HPDE6-E6E7 (cell line): ENCODE measurements at regions not wholly inside any gene's neighbourhood (a gene's known extent, or its start where the extent isn't known, plus 50 kb on each side); places are given as distances from the start of the nearest gene placed in this dataset.
A peak's percentile ranks its signal among the peaks of the same experiment; 100 is the strongest.
"Not testable (repeated sequence)": the region's sequence is repeated elsewhere in the genome, so short reads cannot be mapped to it uniquely, and the experiment has no call there.

Experiments used
- DNase-seq: peaks from one replicate; pipeline ENCODE4 v3.0.0; 2011; ENCODE audit warnings: missing footprints; ENCODE audit errors: extremely low spot score

DNA sequence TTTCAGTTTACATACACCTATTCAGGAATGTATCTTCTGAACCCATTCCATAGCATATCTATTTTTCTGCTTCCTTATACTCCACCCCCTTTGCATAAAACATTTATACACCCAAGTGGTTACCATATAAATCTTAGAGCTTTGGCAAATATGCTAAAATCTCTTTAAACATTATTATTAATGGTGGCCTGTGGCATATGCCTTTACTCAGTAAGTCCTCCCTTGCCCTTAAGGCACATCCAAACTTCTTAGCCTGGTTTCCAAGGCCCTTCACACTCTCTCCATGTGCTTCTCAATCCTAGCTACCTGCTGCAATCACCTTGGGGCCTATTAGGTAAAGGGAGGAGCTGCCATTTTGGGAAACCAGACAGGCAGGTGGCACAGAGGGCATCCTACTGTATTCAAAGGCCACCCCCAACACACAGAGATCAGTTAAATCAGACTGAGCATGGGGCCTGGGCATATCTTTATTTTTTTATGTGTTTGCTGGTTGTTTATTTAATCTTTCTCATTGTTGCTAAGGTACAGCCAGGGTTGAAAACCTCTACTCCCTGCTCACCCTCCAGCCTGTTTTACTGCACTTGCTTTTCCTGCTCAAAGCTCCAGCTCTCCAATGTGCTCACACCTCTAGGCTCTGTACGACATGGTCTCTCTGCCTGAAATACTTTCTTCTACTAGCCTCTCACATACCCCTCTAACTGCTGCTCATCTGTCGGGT lies 242.8 kb upstream of the HNRNPA3 start:
- no peak for DNase-seq

DNA sequence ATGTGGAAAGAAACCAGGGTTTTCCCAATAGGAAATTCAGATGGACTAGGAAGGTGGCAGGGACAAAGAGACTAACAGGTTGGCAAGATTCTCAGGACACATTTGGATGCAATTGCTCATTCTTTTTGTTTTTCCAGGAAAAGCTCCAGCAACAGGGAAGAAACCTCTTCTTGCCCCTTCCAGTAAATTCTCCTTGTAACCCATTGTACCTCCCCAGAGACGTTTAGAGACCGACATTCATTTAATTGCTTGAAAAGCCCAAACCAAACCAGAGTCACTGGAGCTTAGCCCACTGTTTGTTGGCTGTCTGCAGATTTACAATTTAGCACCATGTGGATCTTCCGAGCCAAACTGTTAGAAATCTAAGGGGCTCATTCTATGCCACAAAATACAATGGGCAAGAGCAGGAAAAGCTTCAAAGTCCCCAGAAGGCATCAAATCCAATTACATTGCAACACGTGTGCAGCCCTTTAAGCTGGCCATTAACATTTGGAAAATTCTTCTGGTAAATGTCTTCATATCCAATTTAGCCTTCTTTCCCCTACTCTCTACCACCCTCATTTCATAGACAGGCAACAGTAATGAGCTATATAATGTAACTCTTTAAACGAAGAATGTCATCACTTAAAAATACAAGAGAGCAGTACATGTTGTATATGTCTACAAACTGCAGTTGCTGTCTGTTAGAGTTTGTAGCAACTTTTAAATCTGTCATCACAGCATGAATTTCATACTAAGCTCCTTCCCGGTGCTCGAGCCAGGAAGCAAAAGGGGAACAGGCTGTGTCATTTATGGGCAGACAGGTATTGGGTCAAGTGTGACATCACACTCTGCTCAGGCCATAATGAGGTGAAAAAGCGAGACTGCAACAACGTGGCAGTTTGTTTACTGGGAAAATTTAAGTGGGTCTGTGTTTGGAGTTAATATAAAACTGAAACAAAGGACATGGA lies 235.6 kb upstream of the HNRNPA3 start:
- no peak for DNase-seq

GRCh38 chr2:176978921-176979320 lies 233.7 kb upstream of the HNRNPA3 start:
- DNase-seq, result no peak

GRCh38 chr2:176979981-176980710 lies 232.4 kb upstream of the HNRNPA3 start:
- DNase-seq, result no peak

DNA sequence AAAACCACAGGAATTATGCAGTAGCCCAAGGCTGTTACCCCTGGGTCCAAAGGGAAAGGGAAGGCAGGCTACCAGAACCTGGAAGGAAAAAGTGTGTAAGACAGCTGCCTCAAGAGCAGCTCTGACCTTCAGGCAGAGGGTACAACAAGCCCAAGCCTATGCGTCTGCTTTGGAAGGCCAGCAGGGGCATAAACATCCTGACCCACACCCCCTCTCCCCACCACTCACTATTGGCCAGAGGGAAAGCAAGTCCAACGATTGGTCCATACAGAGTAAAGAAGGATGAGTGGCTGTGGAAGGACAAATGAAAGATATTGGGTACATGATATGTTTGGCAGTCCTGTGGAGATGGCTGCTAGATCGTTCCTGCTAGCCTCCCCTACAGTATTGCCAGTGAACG lies 227.6 kb upstream of the HNRNPA3 start:
- DNase-seq, result no peak

DNA sequence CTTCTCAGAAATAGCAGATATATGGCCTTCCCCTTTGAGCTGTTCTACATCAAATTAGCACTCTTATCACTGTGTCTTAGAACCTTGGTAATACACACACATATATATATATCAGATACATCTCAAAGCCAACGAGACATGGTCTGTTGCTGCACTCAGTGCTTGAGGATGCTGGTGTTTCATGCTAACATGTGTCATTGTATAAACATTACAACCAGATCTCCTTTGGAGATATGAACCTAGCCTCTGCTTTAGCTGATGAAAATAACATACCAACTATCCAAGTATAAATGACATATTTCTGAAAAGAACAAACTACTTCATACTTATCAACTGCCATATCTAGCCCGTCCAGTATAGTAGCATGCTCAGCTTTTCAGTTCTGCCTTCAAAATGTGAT lies 226.7 kb upstream of the HNRNPA3 start:
- DNase-seq, result no peak

DNA sequence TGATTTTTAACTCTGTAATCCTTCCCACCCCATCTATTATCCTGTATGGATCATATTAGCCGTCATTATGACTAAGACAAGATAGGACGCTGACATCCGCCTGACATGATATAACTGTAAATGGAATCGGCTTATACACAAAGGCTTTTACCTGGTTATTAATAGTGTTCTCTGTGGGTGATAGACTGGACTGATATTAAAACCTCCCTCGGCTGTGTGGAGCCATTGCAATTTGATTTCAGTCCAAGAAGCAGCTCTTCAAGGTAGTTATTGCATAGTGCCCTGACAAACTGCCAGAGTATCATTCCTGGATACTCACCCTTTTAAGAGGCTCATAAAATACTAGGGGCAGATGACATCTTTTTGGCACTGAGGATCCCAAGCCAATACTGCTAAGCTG lies 226.1 kb upstream of the HNRNPA3 start:
- no peak for DNase-seq

- DNase-seq, result no peak
Measured at GRCh38 chr2:176991411-176991810, 221.2 kb upstream of the HNRNPA3 start.

DNA sequence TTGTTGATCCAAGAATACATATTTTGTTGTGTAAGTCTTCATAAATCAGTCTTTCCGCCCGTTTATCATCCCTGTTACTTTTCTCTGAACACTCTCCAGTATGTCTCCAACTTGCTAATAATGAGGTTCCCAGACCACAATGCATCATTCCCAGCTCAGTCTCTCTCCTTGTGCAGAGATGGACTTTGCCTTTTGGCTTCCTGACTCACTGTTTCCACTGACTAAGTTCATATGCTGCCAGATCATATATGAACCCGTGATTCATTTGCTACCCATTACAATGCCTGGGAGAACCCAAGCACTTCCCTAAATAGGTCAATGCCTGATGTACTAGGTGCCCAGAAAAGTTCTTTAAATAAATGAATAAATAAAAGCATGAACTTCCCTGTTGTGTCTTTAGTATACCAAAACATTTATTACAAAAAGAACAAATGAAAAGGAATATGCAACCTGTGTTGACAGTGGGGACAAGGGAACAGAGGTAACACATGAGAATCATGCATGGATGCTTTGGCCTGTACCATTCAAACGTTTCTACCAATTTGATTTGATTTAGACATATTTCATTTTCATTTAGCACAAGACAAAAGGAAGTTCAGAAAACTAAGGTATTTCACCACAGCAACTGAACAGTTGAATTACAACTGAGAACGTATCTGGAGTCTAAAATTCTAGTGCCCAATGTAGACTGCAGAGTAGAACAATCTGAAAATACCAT lies 215.4 kb upstream of the HNRNPA3 start:
- peak; percentile 5 for DNase-seq

DNA sequence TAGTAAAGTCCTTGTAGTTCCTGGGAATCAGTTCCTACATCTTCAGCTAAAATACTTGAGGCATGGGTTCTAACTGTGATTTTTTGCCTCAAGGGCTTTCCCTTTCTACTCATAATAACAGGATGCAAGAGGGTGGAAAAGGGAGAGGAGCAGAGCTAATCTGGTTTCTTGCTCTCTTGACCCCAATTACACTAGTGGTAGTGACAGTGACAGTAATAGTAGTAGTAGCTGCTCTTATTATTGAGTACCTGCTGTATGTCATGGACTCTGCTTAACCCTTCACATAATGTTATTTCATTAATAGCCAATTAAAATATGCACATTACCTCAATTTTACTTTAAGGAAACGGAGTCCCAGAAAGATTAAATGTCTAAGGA lies 214.8 kb upstream of the HNRNPA3 start:
- no peak for DNase-seq

GRCh38 chr2:176999301-176999700 lies 213.3 kb upstream of the HNRNPA3 start:
- DNase-seq, result no peak

- no peak for DNase-seq
Measured at GRCh38 chr2:177000061-177000714, 212.4 kb upstream of the HNRNPA3 start.

GRCh38 chr2:177000715-177001072 lies 211.9 kb upstream of the HNRNPA3 start:
- no peak for DNase-seq

- no peak for DNase-seq
Measured at GRCh38 chr2:177001334-177001733, 211.3 kb upstream of the HNRNPA3 start.

DNA sequence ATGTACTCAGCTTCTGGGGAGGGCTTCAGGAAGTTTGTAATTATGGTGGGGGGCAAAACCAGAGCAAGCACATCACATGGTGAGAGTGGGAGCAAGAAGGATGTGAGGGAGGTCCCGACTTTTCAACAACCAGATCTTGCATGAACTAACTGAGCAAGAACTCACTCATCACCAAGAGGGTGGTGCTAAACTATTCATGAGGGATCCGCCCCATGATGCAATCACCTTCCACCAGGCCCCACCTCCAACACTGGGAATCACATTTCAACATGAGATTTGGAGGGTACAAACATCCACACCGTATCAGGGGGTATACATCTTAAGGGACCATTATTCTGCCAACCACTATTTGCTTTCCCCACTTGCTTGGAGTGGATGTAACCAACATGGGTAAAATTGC lies 209.6 kb upstream of the HNRNPA3 start:
- no peak for DNase-seq

DNA sequence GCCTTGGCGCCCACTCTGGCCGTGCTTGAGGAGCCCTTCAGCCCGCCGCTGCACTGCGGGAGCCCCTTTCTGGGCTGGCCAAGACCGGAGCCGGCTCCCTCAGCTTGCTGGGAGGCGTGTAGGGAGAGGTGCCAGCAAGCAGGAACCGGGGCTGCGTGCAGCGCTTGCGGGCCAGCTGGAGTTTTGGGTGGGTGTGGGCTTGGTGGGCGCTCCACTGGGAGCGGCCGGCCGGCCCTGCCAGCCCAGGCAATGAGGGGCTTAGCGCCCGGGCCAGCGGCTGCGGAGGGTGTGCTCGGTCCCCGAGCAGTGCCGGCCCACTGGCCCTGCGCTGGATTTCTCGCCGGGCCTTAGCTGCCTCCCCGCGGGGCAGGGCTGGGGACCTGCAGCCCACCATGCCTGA lies 204.9 kb upstream of the HNRNPA3 start:
- DNase-seq, result not testable (repeated sequence)

DNA sequence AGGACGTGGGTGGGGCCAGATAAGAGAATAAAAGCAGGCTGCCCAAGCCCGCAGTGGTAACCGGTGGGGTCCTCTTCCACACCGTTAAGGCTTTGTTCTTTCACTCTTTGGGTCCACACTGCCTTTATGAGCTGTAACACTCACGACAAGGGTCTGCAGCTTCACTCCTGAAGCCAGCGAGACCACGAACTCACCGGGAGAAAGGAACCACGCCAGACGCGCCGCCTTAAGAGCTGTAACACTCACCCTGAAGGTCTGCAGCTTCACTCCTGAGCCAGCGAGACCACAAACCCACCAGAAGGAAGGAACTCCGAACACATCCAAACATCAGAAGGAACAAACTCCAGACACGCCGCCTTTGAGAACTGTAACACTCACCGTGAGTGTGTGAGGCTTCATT lies 203.9 kb upstream of the HNRNPA3 start:
- DNase-seq, result not testable (repeated sequence)

- DNase-seq, result no peak
Measured at GRCh38 chr2:177010146-177010545, 202.4 kb upstream of the HNRNPA3 start.

DNA sequence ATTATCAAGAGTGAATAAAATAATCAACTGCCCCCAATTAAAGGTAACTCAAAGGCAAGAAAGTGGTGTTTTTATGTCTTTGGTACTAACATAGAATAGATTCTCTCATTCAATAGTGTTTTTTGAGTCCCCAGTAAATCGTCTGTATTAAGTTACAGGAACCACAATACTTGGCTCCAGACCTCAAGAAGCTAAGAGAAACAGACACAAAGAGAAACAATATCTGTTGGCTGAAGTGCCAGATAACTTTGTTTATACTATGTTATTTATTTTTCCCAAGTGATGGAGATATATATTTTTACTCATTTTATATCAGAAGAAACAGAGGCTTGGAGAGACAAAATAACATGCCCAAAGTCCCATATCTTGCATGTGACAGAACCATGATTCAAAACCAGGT lies 201.7 kb upstream of the HNRNPA3 start:
- DNase-seq, result no peak

DNA sequence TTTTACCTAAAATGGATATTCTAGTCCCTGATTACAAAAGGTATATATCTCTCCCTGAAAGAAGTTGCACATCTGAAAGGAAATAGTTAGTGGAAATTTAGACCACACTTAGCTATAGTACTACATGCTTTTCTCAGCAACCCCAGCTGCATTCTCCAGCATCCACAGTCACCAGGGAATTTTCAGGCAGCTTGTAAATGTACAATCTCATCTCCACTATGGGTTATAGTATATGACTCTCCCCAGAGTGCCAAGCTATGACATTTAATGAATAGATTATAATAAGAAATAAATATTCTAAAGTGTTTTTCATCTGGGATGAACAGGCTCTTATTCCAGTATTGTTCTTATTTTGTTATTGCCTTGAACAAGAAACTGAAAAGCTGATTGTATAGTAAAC lies 197.6 kb upstream of the HNRNPA3 start:
- no peak for DNase-seq

- no peak for DNase-seq
Measured at GRCh38 chr2:177015356-177015923, 197.2 kb upstream of the HNRNPA3 start.
